Progenitor cell of endocrine pancreas (in vitro differentiated cells): ENCODE measurements at regions not wholly inside any gene's neighbourhood (a gene's known extent, or its start where the extent isn't known, plus 50 kb on each side); places are given as distances from the start of the nearest gene placed in this dataset.

Experiments used
- DNase-seq: peaks from one replicate; pipeline ENCODE4 v3.0.0; 2021; ENCODE audit warnings: low spot score; ENCODE audit not compliant: unreplicated experiment
- H3K27ac Mint-ChIP-seq: 2 replicates; pipeline ENCODE4 v1.8.0; 2021; ENCODE audit warnings: mild to moderate bottlenecking, moderate library complexity, mixed read lengths
- H3K27me3 Mint-ChIP-seq: 2 replicates; pipeline ENCODE4 v1.8.0; 2021; ENCODE audit warnings: mixed read lengths
- H3K36me3 Mint-ChIP-seq: 2 replicates; pipeline ENCODE4 v1.8.0; 2022; ENCODE audit warnings: mixed read lengths; ENCODE audit not compliant: insufficient read depth
- H3K4me1 Mint-ChIP-seq: 2 replicates; pipeline ENCODE4 v1.8.0; 2021; ENCODE audit warnings: low read depth, mixed read lengths
- H3K4me3 Mint-ChIP-seq: 2 replicates; pipeline ENCODE4 v1.8.0; 2021; ENCODE audit warnings: low read depth, mild to moderate bottlenecking, moderate library complexity, mixed read lengths
- H3K9me3 Mint-ChIP-seq: 2 replicates; pipeline ENCODE4 v1.8.0; 2021; ENCODE audit warnings: low read depth, mixed read lengths
- CTCF ChIP-seq: fragments of 200-600 bp; sonication (generic); IDR thresholded peaks from one replicate; pipeline ENCODE4 v1.5.0; 2021; ENCODE audit warnings: antibody characterized with exemption, mild to moderate bottlenecking; ENCODE audit not compliant: unreplicated experiment

- no peak for TF ChIP-seq CTCF
- no peak overlapping the region for H3K4me3 Mint-ChIP-seq
- H3K27ac Mint-ChIP-seq: no peak overlapping the region
- H3K27me3 Mint-ChIP-seq: peaks cover 4% of the 10 kb centered on the region
- no peaks in the 10 kb centered on the region for H3K4me1 Mint-ChIP-seq
- no peak for DNase-seq
- H3K9me3 Mint-ChIP-seq: peaks cover 4% of the 10 kb centered on the region
- no peaks in the 10 kb centered on the region for H3K36me3 Mint-ChIP-seq
These were observed 503.0 kb downstream of the SPATA31D1 start for GRCh38 chr9:82491604-82492003.

- Mint-ChIP-seq H3K27ac (no peak overlapping the region), H3K27me3 (peaks cover 4% of the 10 kb centered on the region), H3K4me1 (no peaks in the 10 kb centered on the region), H3K36me3 (no peaks in the 10 kb centered on the region), H3K4me3 (no peak overlapping the region), H3K9me3 (peaks cover 9% of the 10 kb centered on the region)
- no peak for TF ChIP-seq CTCF
- DNase-seq: no peak
These were observed 503.7 kb downstream of the SPATA31D1 start for GRCh38 chr9:82492274-82492673.

GRCh38 chr9:82495884-82496777 lies 507.6 kb downstream of the SPATA31D1 start:
- no peaks in the 10 kb centered on the region for H3K27me3 Mint-ChIP-seq
- no peaks in the 10 kb centered on the region for H3K4me1 Mint-ChIP-seq
- H3K4me3 Mint-ChIP-seq: no peak overlapping the region
- H3K27ac Mint-ChIP-seq: no peak overlapping the region
- TF ChIP-seq CTCF: no peak
- peaks cover 13% of the 10 kb centered on the region for H3K9me3 Mint-ChIP-seq
- no peaks in the 10 kb centered on the region for H3K36me3 Mint-ChIP-seq
- no peak for DNase-seq

- H3K36me3 Mint-ChIP-seq: no peaks in the 10 kb centered on the region
- no peak overlapping the region for H3K27ac Mint-ChIP-seq
- peaks cover 21% of the 10 kb centered on the region for H3K9me3 Mint-ChIP-seq
- no peak for TF ChIP-seq CTCF
- no peak overlapping the region for H3K4me3 Mint-ChIP-seq
- no peak for DNase-seq
- H3K27me3 Mint-ChIP-seq: no peaks in the 10 kb centered on the region
- no peaks in the 10 kb centered on the region for H3K4me1 Mint-ChIP-seq
These were observed 510.2 kb downstream of the SPATA31D1 start for GRCh38 chr9:82498541-82499317.

GRCh38 chr9:82499337-82499736 lies 510.8 kb downstream of the SPATA31D1 start:
- no peak for TF ChIP-seq CTCF
- Mint-ChIP-seq H3K4me3 (no peak overlapping the region), H3K36me3 (no peaks in the 10 kb centered on the region), H3K9me3 (peaks cover 22% of the 10 kb centered on the region), H3K27me3 (no peaks in the 10 kb centered on the region), H3K27ac (no peak overlapping the region), H3K4me1 (no peaks in the 10 kb centered on the region)
- DNase-seq: no peak
